A549 (cell line): ENCODE measurements at regions not wholly inside any gene's neighbourhood (a gene's known extent, or its start where the extent isn't known, plus 50 kb on each side); places are given as distances from the start of the nearest gene placed in this dataset.

Experiments
- ATAC-seq, 2 experiments: fragments of 200-7000 bp in 1 of 2; fragments of >200 bp in 1 of 2; cut with Nextera tagmentation in 1 of 2; cut with Tn5 transposase in 1 of 2; 3 replicates each; pipeline versions ENCODE4 v1.8.0 to v1.9.1; 2018 to 2020; ENCODE audit warnings: mild to moderate bottlenecking in 1 of 2, moderate library complexity in 1 of 2
- CTCF ChIA-PET: fragments of 300-600 bp; sonication (Branson Sonifier 250); formaldehyde crosslinking; extraction: SDS; loops from one replicate; lab custom pipeline; 2021; ENCODE audit warnings: antibody characterized with exemption, inconsistent platforms; lab: Yijun Ruan, JAX
- POLR2A ChIA-PET: fragments of 350-600 bp; formaldehyde crosslinking; extraction: SDS; loops from one replicate; lab custom pipeline; 2021; ENCODE audit warnings: antibody characterized with exemption, inconsistent platforms; lab: Yijun Ruan, JAX
- DNase-seq, 2 experiments: peaks; one replicate each; pipeline versions ENCODE4 v3.0.0 to v3.0.0-alpha.2; 2011 to 2016; ENCODE audit warnings: low read depth in 1 of 2, low spot score in 1 of 2
- FAIRE-seq: peaks from 2 replicates; lab custom pipeline; 2011; peaks lifted over from hg19 to GRCh38; lab: Jason Lieb, UNC
- H3K27ac ChIP-seq, 2 experiments: fragments of >200 bp; sonication (Bioruptor Twin); formaldehyde crosslinking; 3 replicates each; pipeline ENCODE4 v1.5.1; 2016 to 2017
- H3K4me1 ChIP-seq: fragments of >200 bp; sonication (Bioruptor Twin); formaldehyde crosslinking; 3 replicates; pipeline ENCODE4 v1.6.1; 2016
- H3K4me2 ChIP-seq: fragments of >200 bp; sonication (Bioruptor Twin); formaldehyde crosslinking; 3 replicates; pipeline ENCODE4 v1.6.1; 2016
- H3K4me3 ChIP-seq: fragments of >200 bp; sonication (Bioruptor Twin); formaldehyde crosslinking; 3 replicates; pipeline ENCODE4 v1.5.1; 2016
- H3K9me3 ChIP-seq: fragments of >200 bp; sonication (Bioruptor Twin); formaldehyde crosslinking; 3 replicates; pipeline ENCODE4 v1.6.1; 2016
- BHLHE40 ChIP-seq: IDR thresholded peaks from 2 replicates; pipeline ENCODE4 v1.6.1; 2012; ENCODE audit warnings: low read depth, low read length, inconsistent platforms
- EP300 ChIP-seq, 2 experiments: fragments of >200 bp; sonication (Bioruptor Twin); formaldehyde crosslinking; IDR thresholded peaks; 2 replicates in 1 of 2; 3 replicates in 1 of 2; pipeline ENCODE4 v1.6.1; 2016 to 2017
- ESRRA ChIP-seq: fragments of 150-350 bp; IDR thresholded peaks from 2 replicates; pipeline ENCODE4 v1.6.1; 2014; ENCODE audit warnings: mild to moderate bottlenecking, low read length, borderline replicate concordance
- FOXS1 ChIP-seq: fragments of 250-450 bp; sonication (Bioruptor Pico); IDR thresholded peaks from 2 replicates; pipeline ENCODE4 v1.5.0; 2020; ENCODE audit warnings: mild to moderate bottlenecking, moderate library complexity
- HDAC2 ChIP-seq: fragments of 200-600 bp; sonication (generic); IDR thresholded peaks from 2 replicates; pipeline ENCODE4 v1.6.1; 2016
- HEYL ChIP-seq: fragments of 250-450 bp; sonication (Bioruptor Pico); IDR thresholded peaks from 2 replicates; pipeline ENCODE4 v1.8.0; 2021; ENCODE audit warnings: mild to moderate bottlenecking, moderate library complexity
- JUN ChIP-seq, 2 experiments: fragments of >200 bp; sonication (Bioruptor Twin); formaldehyde crosslinking; IDR thresholded peaks; 2 replicates in 1 of 2; 3 replicates in 1 of 2; pipeline ENCODE4 v1.6.1; 2016 to 2017
- JUNB ChIP-seq: fragments of >200 bp; sonication (Bioruptor Twin); formaldehyde crosslinking; IDR thresholded peaks from 2 replicates; pipeline ENCODE4 v1.6.1; 2016
- MAFK ChIP-seq: fragments of 450-650 bp; IDR thresholded peaks from 2 replicates; pipeline ENCODE4 v1.6.1; 2014; ENCODE audit not compliant: partially characterized antibody
- MAZ ChIP-seq: fragments of 150-350 bp; IDR thresholded peaks from 2 replicates; pipeline ENCODE4 v1.6.1; 2014; ENCODE audit warnings: antibody characterized with exemption, low read depth, low read length, borderline replicate concordance
- POLR2AphosphoS2 ChIP-seq: conservative IDR thresholded peaks from 2 replicates; pipeline ENCODE4 v1.6.1; 2012; ENCODE audit warnings: low read length, improper control_type of control experiment, inconsistent platforms
- RAD21 ChIP-seq, 2 experiments: fragments of >200 bp in 1 of 2; sonication (Bioruptor Twin) in 1 of 2; formaldehyde crosslinking in 1 of 2; IDR thresholded peaks in 1 of 2; conservative IDR thresholded peaks in 1 of 2; 2 replicates in 1 of 2; 3 replicates in 1 of 2; pipeline ENCODE4 v1.6.1; 2012 to 2018; ENCODE audit warnings: inconsistent platforms in 1 of 2
- RARB ChIP-seq: fragments of 250-450 bp; sonication (Bioruptor Pico); IDR thresholded peaks from 2 replicates; pipeline ENCODE4 v1.8.0; 2021; ENCODE audit warnings: mild to moderate bottlenecking, moderate library complexity
- TP53 ChIP-seq: fragments of 250-450 bp; sonication (Bioruptor Pico); IDR thresholded peaks from 2 replicates; pipeline ENCODE4 v1.5.0; 2021; ENCODE audit warnings: mild to moderate bottlenecking, moderate library complexity
- ZC3H11A ChIP-seq: fragments of 450-650 bp; IDR thresholded peaks from 2 replicates; pipeline ENCODE4 v1.6.1; 2014; ENCODE audit warnings: antibody characterized with exemption, mild to moderate bottlenecking
- ZSCAN20 ChIP-seq: fragments of 250-450 bp; sonication (Bioruptor Pico); IDR thresholded peaks from 2 replicates; pipeline ENCODE4 v1.8.0; 2022; ENCODE audit warnings: mild to moderate bottlenecking, moderate library complexity
- WGBS: methylation state at CpG from one replicate; pipeline ENCODE4 v1.1.6; 2017; ENCODE audit errors: missing lambda C conversion rate; 5-methylcytosine and 5-hydroxymethylcytosine counted together
- TF ChIP-seq, protein P1 (sequence below): fragments of 250-450 bp; sonication (Bioruptor Pico); IDR thresholded peaks from 2 replicates; pipeline ENCODE4 v1.5.0; 2020; ENCODE audit warnings: low read depth, mild to moderate bottlenecking, moderate library complexity
- TF ChIP-seq, protein P2 (sequence below): fragments of >200 bp; sonication (Bioruptor Twin); formaldehyde crosslinking; IDR thresholded peaks from 3 replicates; pipeline ENCODE4 v1.5.1; 2016
- TF ChIP-seq, protein P3 (sequence below): fragments of 250-450 bp; sonication (Bioruptor Pico); IDR thresholded peaks from 2 replicates; pipeline ENCODE4 v1.5.0; 2021; ENCODE audit warnings: mild to moderate bottlenecking, moderate library complexity, borderline replicate concordance

DNA sequence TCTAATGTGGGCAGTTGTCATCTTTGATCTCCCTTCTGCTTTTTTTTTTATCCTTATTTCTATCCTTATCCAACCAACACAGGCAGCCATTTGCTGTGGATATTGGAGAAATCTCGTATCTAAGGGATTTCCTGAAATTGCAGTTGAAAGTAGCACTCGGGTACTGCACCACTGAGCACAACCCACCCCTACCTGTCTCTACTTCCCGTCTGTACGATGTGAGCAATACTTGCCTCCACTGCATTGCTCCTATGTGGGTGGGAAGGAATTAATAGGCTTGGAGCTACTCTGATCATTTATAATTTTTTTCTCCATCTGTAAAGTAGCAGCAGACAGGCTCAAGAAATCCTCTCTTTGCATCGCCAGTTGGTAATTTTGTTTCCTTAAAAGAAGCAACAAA is 300.4 kb downstream of the SNAPC1 start:
- ATAC-seq (no peak), FAIRE-seq (no peak), DNase-seq (no peak)
- Histone ChIP-seq H3K27ac (no peak overlapping the region), H3K4me3 (no peak overlapping the region), H3K4me1 (no peaks in the 10 kb centered on the region), H3K4me2 (no peak overlapping the region), H3K9me3 (no peaks in the 10 kb centered on the region)
- TF ChIP-seq HEYL (no peak), TP53 (CRISPR knock-in tag) (no peak), JUN (IDR thresholded peaks at IDR 0.05) (no peak)
- WGBS: 16% methylated on average over 5 of the region's 5 CpGs
- ChIA-PET CTCF (no interaction called here), POLR2A (no interaction called here)

DNA sequence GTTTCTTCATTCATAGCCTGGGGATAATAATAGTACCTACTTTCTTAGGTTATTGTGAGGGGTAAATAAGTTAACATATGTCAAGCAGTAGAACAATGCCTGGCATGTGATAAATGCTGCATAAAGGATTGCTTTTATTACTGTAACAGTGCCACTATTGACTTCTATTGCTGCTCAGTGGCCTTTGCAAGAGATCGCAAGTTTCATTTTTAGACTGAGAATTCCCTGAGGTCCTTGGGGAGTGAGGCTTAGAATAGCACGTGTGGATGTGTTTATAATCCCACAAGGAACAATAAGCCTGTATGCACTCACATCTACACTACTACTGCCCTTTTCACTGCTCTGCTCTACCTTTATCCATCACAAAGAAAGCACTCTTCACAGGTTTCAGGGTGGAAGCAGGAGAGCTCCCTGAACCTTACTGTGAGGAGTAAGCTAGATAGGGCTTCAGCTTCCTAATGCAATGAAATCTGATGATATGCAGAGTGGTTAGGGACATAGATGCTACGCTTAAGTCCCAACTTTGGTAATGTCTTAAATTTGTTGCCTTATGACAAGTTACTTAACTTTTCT is 302.6 kb downstream of the SNAPC1 start:
- POLR2A ChIA-PET: no interaction called here
- Histone ChIP-seq H3K4me2 (no peak overlapping the region), H3K4me3 (no peak overlapping the region), H3K9me3 (no peaks in the 10 kb centered on the region; the same call in 2 of the 3 replicates), H3K4me1 (no peaks in the 10 kb centered on the region), H3K27ac (no peak overlapping the region)
- DNase-seq: no peak
- FAIRE-seq: no peak
- TF ChIP-seq MAFK (no peak), POLR2AphosphoS2 (no peak), HDAC2 (no peak), RARB (CRISPR knock-in tag) (no peak), MAZ (no peak), RAD21 (conservative IDR thresholded peaks at IDR 0.05 in 1 of 2, IDR thresholded peaks at IDR 0.05 in 1 of 2) (no peak), FOXS1 (CRISPR knock-in tag) (no peak), EP300 (IDR thresholded peaks at IDR 0.05) (no peak)
- no peak for ATAC-seq
- WGBS: 14% methylated on average over 3 of the region's 3 CpGs
- CTCF ChIA-PET: no interaction called here

DNA sequence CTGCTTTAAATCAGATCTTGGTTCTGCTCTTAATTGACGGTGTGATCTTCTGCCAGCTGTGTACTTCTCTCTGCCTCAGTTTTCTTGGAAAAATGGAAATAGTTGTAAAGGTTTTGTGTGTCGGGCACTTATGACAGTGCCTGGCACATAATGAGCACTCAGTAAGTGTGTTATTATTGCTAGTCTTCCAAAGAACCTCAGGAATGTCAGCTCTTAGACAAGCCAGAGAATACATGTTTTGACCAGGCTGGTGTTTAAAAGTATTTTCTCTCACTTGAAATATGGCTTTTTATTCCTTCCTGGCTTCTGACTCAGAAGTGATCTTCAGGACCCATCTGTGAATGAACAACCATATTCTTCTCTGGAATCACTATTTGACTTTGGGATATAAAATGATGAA is 304.1 kb downstream of the SNAPC1 start:
- POLR2A ChIA-PET: no interaction called here
- FAIRE-seq: no peak
- H3K9me3 ChIP-seq: no peaks in the 10 kb centered on the region; the same call in 2 of the 3 replicates
- DNase-seq: no peak
- CTCF ChIA-PET: no interaction called here
- 0% methylated on average over 2 of the region's 2 CpGs for WGBS
- no peak for ATAC-seq
- no peak overlapping the region for H3K4me2 ChIP-seq
- TF ChIP-seq BHLHE40: no peak
- no peak for TF ChIP-seq RAD21 (conservative IDR thresholded peaks at IDR 0.05 in 1 of 2, IDR thresholded peaks at IDR 0.05 in 1 of 2)
- TF ChIP-seq, protein P1, sequence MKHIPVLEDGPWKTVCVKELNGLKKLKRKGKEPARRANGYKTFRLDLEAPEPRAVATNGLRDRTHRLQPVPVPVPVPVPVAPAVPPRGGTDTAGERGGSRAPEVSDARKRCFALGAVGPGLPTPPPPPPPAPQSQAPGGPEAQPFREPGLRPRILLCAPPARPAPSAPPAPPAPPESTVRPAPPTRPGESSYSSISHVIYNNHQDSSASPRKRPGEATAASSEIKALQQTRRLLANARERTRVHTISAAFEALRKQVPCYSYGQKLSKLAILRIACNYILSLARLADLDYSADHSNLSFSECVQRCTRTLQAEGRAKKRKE (CRISPR knock-in tag): no peak
- H3K4me3 ChIP-seq: no peak overlapping the region
- no peaks in the 10 kb centered on the region for H3K4me1 ChIP-seq
- no peak overlapping the region for H3K27ac ChIP-seq

DNA sequence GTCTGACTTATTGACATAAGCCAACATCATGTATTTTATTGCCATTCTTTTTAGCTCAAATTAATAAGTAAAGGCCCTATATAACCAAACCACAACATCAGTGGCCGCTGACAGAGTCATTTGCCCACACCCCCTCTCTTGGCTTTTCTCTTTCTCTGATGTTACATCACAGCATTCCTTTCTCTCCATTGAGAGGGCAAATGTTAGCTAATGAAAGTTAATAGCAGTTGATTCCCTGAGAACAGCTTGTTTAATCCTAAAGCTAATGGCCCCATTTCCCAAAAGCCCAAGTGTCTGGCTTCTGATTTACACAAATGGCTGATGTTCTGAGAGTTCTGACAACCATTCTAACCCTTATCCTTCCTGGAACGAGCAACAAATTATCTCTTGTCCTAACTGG is 308.8 kb downstream of the SNAPC1 start:
- no peak overlapping the region for H3K4me2 ChIP-seq
- ChIA-PET POLR2A (no interaction called here), CTCF (no interaction called here)
- FAIRE-seq: no peak
- H3K4me3 ChIP-seq: no peak overlapping the region
- WGBS: 1% methylated on average over 2 of the region's 2 CpGs
- H3K9me3 ChIP-seq: no peaks in the 10 kb centered on the region; the same call in 2 of the 3 replicates
- TF ChIP-seq, protein P2, sequence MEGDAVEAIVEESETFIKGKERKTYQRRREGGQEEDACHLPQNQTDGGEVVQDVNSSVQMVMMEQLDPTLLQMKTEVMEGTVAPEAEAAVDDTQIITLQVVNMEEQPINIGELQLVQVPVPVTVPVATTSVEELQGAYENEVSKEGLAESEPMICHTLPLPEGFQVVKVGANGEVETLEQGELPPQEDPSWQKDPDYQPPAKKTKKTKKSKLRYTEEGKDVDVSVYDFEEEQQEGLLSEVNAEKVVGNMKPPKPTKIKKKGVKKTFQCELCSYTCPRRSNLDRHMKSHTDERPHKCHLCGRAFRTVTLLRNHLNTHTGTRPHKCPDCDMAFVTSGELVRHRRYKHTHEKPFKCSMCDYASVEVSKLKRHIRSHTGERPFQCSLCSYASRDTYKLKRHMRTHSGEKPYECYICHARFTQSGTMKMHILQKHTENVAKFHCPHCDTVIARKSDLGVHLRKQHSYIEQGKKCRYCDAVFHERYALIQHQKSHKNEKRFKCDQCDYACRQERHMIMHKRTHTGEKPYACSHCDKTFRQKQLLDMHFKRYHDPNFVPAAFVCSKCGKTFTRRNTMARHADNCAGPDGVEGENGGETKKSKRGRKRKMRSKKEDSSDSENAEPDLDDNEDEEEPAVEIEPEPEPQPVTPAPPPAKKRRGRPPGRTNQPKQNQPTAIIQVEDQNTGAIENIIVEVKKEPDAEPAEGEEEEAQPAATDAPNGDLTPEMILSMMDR: no peak
- no peak for TF ChIP-seq MAFK
- no peak for TF ChIP-seq ZSCAN20 (CRISPR knock-in tag)
- TF ChIP-seq ESRRA: no peak
- no peak for TF ChIP-seq JUNB
- no peak for TF ChIP-seq ZC3H11A
- no peak for TF ChIP-seq HEYL
- TF ChIP-seq, protein P3, sequence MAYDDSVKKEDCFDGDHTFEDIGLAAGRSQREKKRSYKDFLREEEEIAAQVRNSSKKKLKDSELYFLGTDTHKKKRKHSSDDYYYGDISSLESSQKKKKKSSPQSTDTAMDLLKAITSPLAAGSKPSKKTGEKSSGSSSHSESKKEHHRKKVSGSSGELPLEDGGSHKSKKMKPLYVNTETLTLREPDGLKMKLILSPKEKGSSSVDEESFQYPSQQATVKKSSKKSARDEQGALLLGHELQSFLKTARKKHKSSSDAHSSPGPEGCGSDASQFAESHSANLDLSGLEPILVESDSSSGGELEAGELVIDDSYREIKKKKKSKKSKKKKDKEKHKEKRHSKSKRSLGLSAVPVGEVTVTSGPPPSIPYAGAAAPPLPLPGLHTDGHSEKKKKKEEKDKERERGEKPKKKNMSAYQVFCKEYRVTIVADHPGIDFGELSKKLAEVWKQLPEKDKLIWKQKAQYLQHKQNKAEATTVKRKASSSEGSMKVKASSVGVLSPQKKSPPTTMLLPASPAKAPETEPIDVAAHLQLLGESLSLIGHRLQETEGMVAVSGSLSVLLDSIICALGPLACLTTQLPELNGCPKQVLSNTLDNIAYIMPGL (CRISPR knock-in tag): no peak
- TF ChIP-seq, all 56 proteins: peak for 0
- Histone ChIP-seq H3K4me1 (no peaks in the 10 kb centered on the region), H3K27ac (no peak overlapping the region)
- no peak for ATAC-seq
- DNase-seq: no peak
